ENCODE measurements at regions not wholly inside any gene's neighbourhood (a gene's known extent, or its start where the extent isn't known, plus 50 kb on each side); places are given as distances from the start of the nearest gene placed in this dataset.
"Not testable (repeated sequence)": the region's sequence is repeated elsewhere in the genome, so short reads cannot be mapped to it uniquely, and the experiment has no call there.

DNA sequence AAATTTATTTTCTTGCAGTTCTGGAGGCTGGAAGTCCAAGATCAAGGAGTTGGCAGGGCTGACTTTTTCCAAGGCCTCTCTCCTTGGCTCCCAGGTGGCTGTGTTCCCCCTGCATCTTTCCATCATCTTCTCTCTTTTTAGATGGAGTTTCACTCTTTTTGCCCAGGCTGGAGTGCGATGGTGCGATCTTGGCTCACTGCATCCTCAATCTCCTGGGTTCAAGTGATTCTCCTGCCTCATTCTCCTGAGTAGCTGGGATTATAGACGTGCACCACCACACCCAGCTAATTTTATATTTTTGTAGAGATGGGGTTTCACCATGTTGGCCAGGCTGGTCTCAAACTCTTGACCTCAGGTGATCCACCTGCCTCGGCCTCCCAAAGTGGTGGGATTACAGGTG is 411.1 kb downstream of the RPS24 start:
- TF ChIP-seq, protein P1, sequence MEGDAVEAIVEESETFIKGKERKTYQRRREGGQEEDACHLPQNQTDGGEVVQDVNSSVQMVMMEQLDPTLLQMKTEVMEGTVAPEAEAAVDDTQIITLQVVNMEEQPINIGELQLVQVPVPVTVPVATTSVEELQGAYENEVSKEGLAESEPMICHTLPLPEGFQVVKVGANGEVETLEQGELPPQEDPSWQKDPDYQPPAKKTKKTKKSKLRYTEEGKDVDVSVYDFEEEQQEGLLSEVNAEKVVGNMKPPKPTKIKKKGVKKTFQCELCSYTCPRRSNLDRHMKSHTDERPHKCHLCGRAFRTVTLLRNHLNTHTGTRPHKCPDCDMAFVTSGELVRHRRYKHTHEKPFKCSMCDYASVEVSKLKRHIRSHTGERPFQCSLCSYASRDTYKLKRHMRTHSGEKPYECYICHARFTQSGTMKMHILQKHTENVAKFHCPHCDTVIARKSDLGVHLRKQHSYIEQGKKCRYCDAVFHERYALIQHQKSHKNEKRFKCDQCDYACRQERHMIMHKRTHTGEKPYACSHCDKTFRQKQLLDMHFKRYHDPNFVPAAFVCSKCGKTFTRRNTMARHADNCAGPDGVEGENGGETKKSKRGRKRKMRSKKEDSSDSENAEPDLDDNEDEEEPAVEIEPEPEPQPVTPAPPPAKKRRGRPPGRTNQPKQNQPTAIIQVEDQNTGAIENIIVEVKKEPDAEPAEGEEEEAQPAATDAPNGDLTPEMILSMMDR (IDR thresholded peaks at IDR 0.05; ENCODE audit: low read length) = not testable (repeated sequence)
- TF ChIP-seq EZH2 (IDR thresholded peaks at IDR 0.05; ENCODE audit: borderline replicate concordance, low read length) = not testable (repeated sequence)
